NB4 (cell line): ENCODE measurements at regions not wholly inside any gene's neighbourhood (a gene's known extent, or its start where the extent isn't known, plus 50 kb on each side); places are given as distances from the start of the nearest gene placed in this dataset.

Experiments
- POLR2A ChIP-seq: IDR thresholded peaks from 2 replicates; pipeline ENCODE4 v1.6.1; 2011; ENCODE audit warnings: mild to moderate bottlenecking; ENCODE audit not compliant: insufficient read length; ENCODE audit errors: extremely low read depth
- TF ChIP-seq, protein P1 (sequence below): IDR thresholded peaks from one replicate; pipeline ENCODE4 v1.5.1; 2012; ENCODE audit warnings: low read depth, low read length

DNA sequence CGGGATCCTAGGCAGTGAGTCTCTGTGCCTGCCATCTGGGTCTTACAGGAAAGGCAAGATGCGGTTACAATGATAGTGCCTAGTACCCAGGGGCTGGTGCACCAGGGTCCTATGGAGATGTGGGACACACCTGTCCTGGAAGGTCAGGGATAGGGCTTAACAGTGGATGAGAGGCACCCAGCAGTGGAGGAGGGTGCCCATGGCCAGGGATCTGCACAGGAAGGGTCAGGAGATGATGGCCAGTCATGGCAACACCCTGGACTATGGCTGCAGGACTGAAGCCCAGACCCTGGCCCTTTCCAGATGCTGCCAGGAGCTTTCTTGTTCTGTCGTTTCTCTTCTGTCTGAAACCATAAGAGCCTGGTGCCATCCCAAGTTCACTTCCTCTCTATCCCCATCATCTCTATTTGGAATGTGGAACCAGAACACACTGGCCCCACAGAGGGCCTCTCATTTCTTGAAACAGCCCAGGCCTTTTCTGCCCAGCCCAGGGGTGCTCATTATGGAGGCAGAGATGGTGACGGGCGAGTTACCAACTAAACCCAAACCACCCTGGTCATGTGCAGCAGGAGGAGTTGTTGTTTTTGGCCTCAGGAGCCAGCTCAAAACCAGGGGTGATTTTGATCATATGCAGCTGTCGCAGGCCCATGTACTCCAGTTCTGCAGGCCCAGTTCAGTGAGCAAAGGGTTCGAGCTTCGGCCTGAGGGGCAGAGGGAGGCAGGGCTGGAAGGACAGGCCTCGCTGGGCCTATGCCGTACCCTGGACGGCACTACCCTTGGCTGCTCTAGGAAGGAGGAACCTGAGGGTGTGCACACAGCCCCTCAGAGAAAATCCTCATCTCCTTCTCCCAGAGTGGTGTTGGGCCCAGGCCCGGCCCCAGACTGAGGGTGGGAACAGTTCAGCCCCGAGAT is 52.6 kb upstream of the GDF10 start:
- TF ChIP-seq, protein P1, sequence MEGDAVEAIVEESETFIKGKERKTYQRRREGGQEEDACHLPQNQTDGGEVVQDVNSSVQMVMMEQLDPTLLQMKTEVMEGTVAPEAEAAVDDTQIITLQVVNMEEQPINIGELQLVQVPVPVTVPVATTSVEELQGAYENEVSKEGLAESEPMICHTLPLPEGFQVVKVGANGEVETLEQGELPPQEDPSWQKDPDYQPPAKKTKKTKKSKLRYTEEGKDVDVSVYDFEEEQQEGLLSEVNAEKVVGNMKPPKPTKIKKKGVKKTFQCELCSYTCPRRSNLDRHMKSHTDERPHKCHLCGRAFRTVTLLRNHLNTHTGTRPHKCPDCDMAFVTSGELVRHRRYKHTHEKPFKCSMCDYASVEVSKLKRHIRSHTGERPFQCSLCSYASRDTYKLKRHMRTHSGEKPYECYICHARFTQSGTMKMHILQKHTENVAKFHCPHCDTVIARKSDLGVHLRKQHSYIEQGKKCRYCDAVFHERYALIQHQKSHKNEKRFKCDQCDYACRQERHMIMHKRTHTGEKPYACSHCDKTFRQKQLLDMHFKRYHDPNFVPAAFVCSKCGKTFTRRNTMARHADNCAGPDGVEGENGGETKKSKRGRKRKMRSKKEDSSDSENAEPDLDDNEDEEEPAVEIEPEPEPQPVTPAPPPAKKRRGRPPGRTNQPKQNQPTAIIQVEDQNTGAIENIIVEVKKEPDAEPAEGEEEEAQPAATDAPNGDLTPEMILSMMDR, result no peak
- TF ChIP-seq POLR2A, result no peak
